DND-41 (cell line): ENCODE measurements at regions not wholly inside any gene's neighbourhood (a gene's known extent, or its start where the extent isn't known, plus 50 kb on each side); places are given as distances from the start of the nearest gene placed in this dataset.
"Not testable (repeated sequence)": the region's sequence is repeated elsewhere in the genome, so short reads cannot be mapped to it uniquely, and the experiment has no call there.

Experiments used
- ATAC-seq: fragments of 200-7000 bp; cut with Tn5 transposase; 3 replicates; pipeline ENCODE4 v1.9.1; 2021; ENCODE audit warnings: low read depth; ENCODE audit not compliant: insufficient read depth
- DNase-seq: peaks from one replicate; pipeline ENCODE4 v3.0.0-alpha.2; 2020
- H2AFZ ChIP-seq: 2 replicates; pipeline ENCODE4 v1.6.0; 2012; ENCODE audit warnings: low read depth, low read length
- H3K27ac ChIP-seq: 2 replicates; pipeline ENCODE4 v1.5.1; 2012; ENCODE audit warnings: low read length, inconsistent platforms
- H3K27me3 ChIP-seq: fragments of 200-600 bp; sonication (generic); 2 replicates; pipeline ENCODE4 v1.6.0; 2012; ENCODE audit warnings: low read length, mild to moderate bottlenecking, inconsistent platforms; ENCODE audit not compliant: insufficient read depth, poor library complexity
- H3K36me3 ChIP-seq: 2 replicates; pipeline ENCODE4 v1.5.1; 2012; ENCODE audit warnings: low read length, inconsistent platforms; ENCODE audit not compliant: insufficient read depth
- H3K4me1 ChIP-seq: 2 replicates; pipeline ENCODE4 v1.5.1; 2012; ENCODE audit warnings: mild to moderate bottlenecking, low read length; ENCODE audit not compliant: insufficient read depth
- H3K4me2 ChIP-seq: 2 replicates; pipeline ENCODE4 v1.6.0; 2012; ENCODE audit warnings: mild to moderate bottlenecking, moderate library complexity, low read length, inconsistent platforms; ENCODE audit not compliant: insufficient read depth
- H3K4me3 ChIP-seq, 2 experiments: fragments of 200-600 bp in 1 of 2; shearing (Covaris generic) in 1 of 2; 2 replicates each; pipeline ENCODE4 v1.5.1; 2012 to 2016; ENCODE audit warnings: inconsistent platforms in 2 of 2, low read length in 2 of 2, mild to moderate bottlenecking in 2 of 2, low read depth in 1 of 2, moderate library complexity in 1 of 2
- H3K79me2 ChIP-seq: 2 replicates; pipeline ENCODE4 v1.6.0; 2012; ENCODE audit warnings: low read length, inconsistent platforms; ENCODE audit not compliant: insufficient read depth
- H3K9ac ChIP-seq: 2 replicates; pipeline ENCODE4 v1.6.0; 2012; ENCODE audit warnings: low read depth, mild to moderate bottlenecking, inconsistent platforms, low read length, moderate library complexity
- H3K9me3 ChIP-seq: 2 replicates; pipeline ENCODE4 v1.5.1; 2012; ENCODE audit warnings: low read length, moderate library complexity, mild to moderate bottlenecking, inconsistent platforms; ENCODE audit not compliant: insufficient read depth, severe bottlenecking
- H4K20me1 ChIP-seq: 2 replicates; pipeline ENCODE4 v1.6.0; 2012; ENCODE audit warnings: low read length; ENCODE audit not compliant: insufficient read depth
- EZH2 ChIP-seq: IDR thresholded peaks from 3 replicates; pipeline ENCODE4 v1.6.1; 2012; ENCODE audit warnings: borderline replicate concordance, low read depth, mild to moderate bottlenecking, moderate library complexity, low read length, inconsistent platforms; ENCODE audit not compliant: severe bottlenecking
- TF ChIP-seq, protein P1 (sequence below): IDR thresholded peaks from 2 replicates; pipeline ENCODE4 v1.5.1; 2012; ENCODE audit warnings: borderline replicate concordance, low read length, moderate library complexity, mild to moderate bottlenecking; ENCODE audit not compliant: poor library complexity, severe bottlenecking; ENCODE audit errors: extremely low read depth

DNA sequence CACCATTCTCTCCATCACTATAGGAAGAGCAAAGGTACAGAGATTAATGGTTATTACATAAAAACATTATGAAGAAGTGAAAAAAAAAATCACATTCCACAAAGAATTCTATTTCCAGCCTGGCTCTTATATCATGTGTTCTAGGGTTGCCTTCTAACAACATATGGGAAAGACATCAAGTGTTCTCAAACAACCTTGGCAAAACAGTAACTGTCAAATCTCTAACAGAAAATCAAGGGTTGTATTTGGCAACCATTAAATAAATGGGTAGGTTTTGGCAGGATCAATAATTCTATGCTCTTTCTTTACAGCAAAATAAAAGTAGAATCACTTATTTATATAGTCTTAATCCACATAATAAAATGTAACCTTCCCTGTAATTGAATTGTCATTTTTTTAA, 728.9 kb downstream of the MAT2B start:
- H3K4me1 ChIP-seq, result no peaks in the 10 kb centered on the region
- ATAC-seq (no peak), DNase-seq (no peak)
- H3K36me3 ChIP-seq, result no peaks in the 10 kb centered on the region
- no peaks in the 10 kb centered on the region for H3K79me2 ChIP-seq
- H2AFZ ChIP-seq, result no peak overlapping the region
- TF ChIP-seq, protein P1, sequence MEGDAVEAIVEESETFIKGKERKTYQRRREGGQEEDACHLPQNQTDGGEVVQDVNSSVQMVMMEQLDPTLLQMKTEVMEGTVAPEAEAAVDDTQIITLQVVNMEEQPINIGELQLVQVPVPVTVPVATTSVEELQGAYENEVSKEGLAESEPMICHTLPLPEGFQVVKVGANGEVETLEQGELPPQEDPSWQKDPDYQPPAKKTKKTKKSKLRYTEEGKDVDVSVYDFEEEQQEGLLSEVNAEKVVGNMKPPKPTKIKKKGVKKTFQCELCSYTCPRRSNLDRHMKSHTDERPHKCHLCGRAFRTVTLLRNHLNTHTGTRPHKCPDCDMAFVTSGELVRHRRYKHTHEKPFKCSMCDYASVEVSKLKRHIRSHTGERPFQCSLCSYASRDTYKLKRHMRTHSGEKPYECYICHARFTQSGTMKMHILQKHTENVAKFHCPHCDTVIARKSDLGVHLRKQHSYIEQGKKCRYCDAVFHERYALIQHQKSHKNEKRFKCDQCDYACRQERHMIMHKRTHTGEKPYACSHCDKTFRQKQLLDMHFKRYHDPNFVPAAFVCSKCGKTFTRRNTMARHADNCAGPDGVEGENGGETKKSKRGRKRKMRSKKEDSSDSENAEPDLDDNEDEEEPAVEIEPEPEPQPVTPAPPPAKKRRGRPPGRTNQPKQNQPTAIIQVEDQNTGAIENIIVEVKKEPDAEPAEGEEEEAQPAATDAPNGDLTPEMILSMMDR, result no peak
- no peak for TF ChIP-seq EZH2
- H3K4me3 ChIP-seq, result no peak overlapping the region
- no peaks in the 10 kb centered on the region for H3K27me3 ChIP-seq
- no peaks in the 10 kb centered on the region for H3K9me3 ChIP-seq
- no peak overlapping the region for H3K4me2 ChIP-seq
- H4K20me1 ChIP-seq, result no peaks in the 10 kb centered on the region
- H3K9ac ChIP-seq, result no peak overlapping the region
- no peak overlapping the region for H3K27ac ChIP-seq

DNA sequence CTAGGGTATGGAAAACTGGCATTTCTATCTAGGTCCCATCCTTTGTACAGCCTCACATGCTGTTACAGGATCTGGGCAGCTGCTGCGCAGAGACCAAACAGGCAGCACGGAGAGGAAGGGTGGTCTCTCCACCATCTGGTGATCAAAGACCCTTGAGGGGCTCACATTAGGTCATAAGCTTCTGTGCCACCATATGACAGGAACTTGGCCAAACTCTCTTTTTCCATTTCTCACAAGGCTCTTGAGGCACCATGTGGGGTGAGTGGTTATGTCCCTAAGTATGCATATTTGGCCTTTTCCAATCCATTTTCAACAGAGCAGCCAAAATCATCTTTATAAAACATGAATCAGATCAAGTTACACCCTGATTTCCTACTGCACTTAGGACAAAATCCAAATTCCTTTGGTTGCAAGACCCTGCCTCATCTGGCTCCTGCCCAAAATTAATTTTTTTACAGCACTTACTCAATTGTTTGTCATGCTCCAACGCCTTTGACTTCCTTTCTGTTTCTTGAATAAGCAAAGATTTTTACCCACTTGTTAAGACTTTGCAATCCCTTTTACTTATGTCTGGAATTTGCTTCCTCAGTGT, 730.0 kb downstream of the MAT2B start:
- no peaks in the 10 kb centered on the region for H3K27me3 ChIP-seq
- H3K4me2 ChIP-seq, result no peak overlapping the region
- H3K9me3 ChIP-seq, result no peaks in the 10 kb centered on the region
- H3K4me1 ChIP-seq, result no peaks in the 10 kb centered on the region
- TF ChIP-seq, protein P1, result no peak
- no peak for TF ChIP-seq EZH2
- H3K36me3 ChIP-seq, result no peaks in the 10 kb centered on the region
- no peaks in the 10 kb centered on the region for H4K20me1 ChIP-seq
- no peak overlapping the region for H3K9ac ChIP-seq
- no peak overlapping the region for H3K4me3 ChIP-seq
- H2AFZ ChIP-seq, result no peak overlapping the region
- no peaks in the 10 kb centered on the region for H3K79me2 ChIP-seq
- no peak for ATAC-seq
- DNase-seq, result no peak
- H3K27ac ChIP-seq, result no peak overlapping the region

DNA sequence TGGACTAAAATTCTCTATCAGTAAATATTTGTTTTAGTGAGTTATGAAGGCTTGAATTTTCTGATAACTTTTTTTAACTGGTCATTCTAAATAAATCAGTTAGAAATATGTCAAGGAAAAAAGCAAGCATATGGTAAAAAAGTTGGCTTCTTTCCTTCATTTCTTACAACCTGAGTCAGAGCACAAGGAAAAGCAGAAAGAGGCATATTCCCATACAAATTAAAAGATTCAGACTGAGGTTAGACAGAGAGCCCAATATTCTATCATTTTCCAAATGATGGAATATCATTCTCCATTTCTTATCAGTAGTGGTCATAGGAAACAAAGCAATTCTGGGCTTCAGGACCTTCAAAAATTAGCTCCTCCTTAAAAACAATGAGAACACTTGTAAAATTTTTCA, 732.1 kb downstream of the MAT2B start:
- TF ChIP-seq, protein P1, result no peak
- TF ChIP-seq EZH2, result no peak
- DNase-seq, result no peak
- Histone ChIP-seq H3K4me3 (no peak overlapping the region), H3K9me3 (no peaks in the 10 kb centered on the region), H3K4me1 (no peaks in the 10 kb centered on the region), H3K27me3 (no peaks in the 10 kb centered on the region), H3K27ac (no peak overlapping the region), H3K9ac (no peak overlapping the region), H3K4me2 (no peak overlapping the region), H3K79me2 (no peaks in the 10 kb centered on the region), H3K36me3 (no peaks in the 10 kb centered on the region), H2AFZ (no peak overlapping the region), H4K20me1 (no peaks in the 10 kb centered on the region)
- ATAC-seq, result no peak

DNA sequence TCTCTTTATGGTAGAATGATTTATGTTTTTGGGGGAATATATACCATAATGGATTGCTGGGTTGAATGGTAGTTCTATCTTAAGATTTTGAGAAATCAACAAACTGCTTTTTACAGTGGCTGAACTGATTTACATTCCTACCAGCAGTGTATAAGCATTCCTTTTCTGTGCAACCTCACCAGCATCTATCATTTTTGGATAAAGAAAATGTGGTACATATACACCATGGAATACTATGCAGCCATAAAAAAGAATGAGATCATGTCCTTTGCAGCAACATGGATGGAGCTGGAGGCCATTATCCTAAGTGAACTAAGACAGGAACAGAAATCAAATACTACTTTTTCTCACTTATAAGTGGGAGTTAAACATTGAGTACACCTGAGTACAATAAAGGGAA, 746.4 kb downstream of the MAT2B start:
- DNase-seq, H4K20me1 ChIP-seq, H3K4me1 ChIP-seq, H3K27me3 ChIP-seq, H3K9me3 ChIP-seq, H3K27ac ChIP-seq, ATAC-seq, H2AFZ ChIP-seq, H3K4me2 ChIP-seq, H3K79me2 ChIP-seq, H3K4me3 ChIP-seq, H3K36me3 ChIP-seq, H3K9ac ChIP-seq: not testable (repeated sequence)
